H1 (cell line): ENCODE measurements at regions not wholly inside any gene's neighbourhood (a gene's known extent, or its start where the extent isn't known, plus 50 kb on each side); places are given as distances from the start of the nearest gene placed in this dataset.

Experiments used
- ATF2 ChIP-seq: IDR thresholded peaks from 2 replicates; pipeline ENCODE4 v1.6.1; 2012; ENCODE audit warnings: low read length, inconsistent platforms
- ATF3 ChIP-seq: IDR thresholded peaks from 2 replicates; pipeline ENCODE4 v1.6.1; 2011; ENCODE audit warnings: low read depth, mild to moderate bottlenecking, low read length; ENCODE audit not compliant: insufficient read depth
- CHD7 ChIP-seq: fragments of 300-600 bp; sonication (generic); IDR thresholded peaks from 2 replicates; pipeline ENCODE4 v1.7.1; 2012; ENCODE audit warnings: low read length, moderate library complexity, mild to moderate bottlenecking, inconsistent platforms; ENCODE audit not compliant: insufficient replicate concordance
- EZH2 ChIP-seq: fragments of 200-600 bp; sonication (generic); IDR thresholded peaks from 2 replicates; pipeline ENCODE4 v1.7.1; 2012; ENCODE audit warnings: low read depth, mild to moderate bottlenecking, moderate library complexity, low read length, inconsistent platforms; ENCODE audit not compliant: severe bottlenecking
- SIX5 ChIP-seq: IDR thresholded peaks from 2 replicates; pipeline ENCODE4 v1.6.1; 2011; ENCODE audit warnings: mild to moderate bottlenecking, low read depth, low read length
- ZNF274 ChIP-seq: IDR thresholded peaks from 2 replicates; pipeline ENCODE4 v1.7.0; 2012; ENCODE audit warnings: low read length, borderline replicate concordance; ENCODE audit errors: extremely low read depth

- TF ChIP-seq ATF2 = no peak
- no peak for TF ChIP-seq SIX5
- TF ChIP-seq ATF3 = no peak
- no peak for TF ChIP-seq CHD7
- no peak for TF ChIP-seq EZH2
- TF ChIP-seq ZNF274 = no peak
These were observed 233.1 kb upstream of the ZNF217 start (continued) for GRCh38 chr20:53826597-53827291.
